IMR-90 (cell line): ENCODE measurements at regions not wholly inside any gene's neighbourhood (a gene's known extent, or its start where the extent isn't known, plus 50 kb on each side); places are given as distances from the start of the nearest gene placed in this dataset.

ENCODE experiments used
- ATAC-seq: fragments of 200-7000 bp; cut with Tn5 transposase; 2 replicates; pipeline ENCODE4 v1.9.1; 2020; ENCODE audit warnings: low read depth, mild to moderate bottlenecking, moderate library complexity
- BruUV-seq: library from RNA; stranded (reverse); fragments of 400-500 nt; replicated peaks from 2 replicates; lab custom pipeline; 2021; lab: Mats Ljungman, UMichigan
- CTCF ChIA-PET: fragments of 300-600 bp; formaldehyde crosslinking; extraction: SDS; loops from one replicate; lab custom pipeline; 2021; ENCODE audit warnings: antibody characterized with exemption; lab: Yijun Ruan, JAX
- POLR2A ChIA-PET: fragments of 300-600 bp; sonication (Branson Sonifier 250); formaldehyde crosslinking; loops from one replicate; lab custom pipeline; 2022; ENCODE audit warnings: antibody characterized with exemption; ENCODE audit not compliant: unreplicated experiment; lab: Charles Lee
- DNase-seq: peaks from one replicate; pipeline ENCODE4 v3.0.0; 2013
- H2AFZ ChIP-seq: replicated peaks from 2 replicates; pipeline ENCODE3; 2013; ENCODE audit warnings: low read length, mild to moderate bottlenecking; ENCODE audit not compliant: poor library complexity
- H2AK5ac ChIP-seq: 2 replicates; pipeline ENCODE4 v1.6.1; 2013; ENCODE audit warnings: low read depth, low read length, inconsistent platforms
- H2AK9ac ChIP-seq: replicated peaks from 2 replicates; pipeline ENCODE3; 2013; ENCODE audit warnings: mild to moderate bottlenecking, low read depth, low read length, moderate library complexity; ENCODE audit not compliant: poor library complexity
- H2BK120ac ChIP-seq: 2 replicates; pipeline ENCODE4 v1.6.1; 2013; ENCODE audit warnings: low read depth, low read length, inconsistent platforms
- H2BK15ac ChIP-seq: 3 replicates; pipeline ENCODE4 v1.6.1; 2013; ENCODE audit warnings: low read depth, low read length, inconsistent platforms
- H2BK20ac ChIP-seq: 2 replicates; pipeline ENCODE4 v1.6.1; 2013; ENCODE audit warnings: low read depth, mild to moderate bottlenecking, inconsistent platforms, low read length, moderate library complexity
- H2BK5ac ChIP-seq: 2 replicates; pipeline ENCODE4 v1.6.1; 2013; ENCODE audit warnings: mild to moderate bottlenecking, low read depth, low read length, inconsistent platforms; ENCODE audit not compliant: poor library complexity, severe bottlenecking
- H3K14ac ChIP-seq: replicated peaks from 2 replicates; pipeline ENCODE4 v1.6.1; 2013; ENCODE audit warnings: low read depth, low read length, inconsistent platforms
- H3K18ac ChIP-seq: 2 replicates; pipeline ENCODE4 v1.6.1; 2013; ENCODE audit warnings: low read depth, low read length, control low read depth
- H3K23ac ChIP-seq: 2 replicates; pipeline ENCODE4 v1.6.1; 2013; ENCODE audit warnings: low read depth, low read length, inconsistent platforms
- H3K27ac ChIP-seq: 2 replicates; pipeline ENCODE4 v1.5.1; 2013; ENCODE audit warnings: mild to moderate bottlenecking, control low read depth, low read length; ENCODE audit not compliant: insufficient read depth
- H3K27me3 ChIP-seq: 2 replicates; pipeline ENCODE4 v1.6.1; 2013; ENCODE audit warnings: low read length; ENCODE audit not compliant: control insufficient read depth, insufficient read depth
- H3K36me3 ChIP-seq: 2 replicates; pipeline ENCODE4 v1.6.1; 2013; ENCODE audit warnings: low read length, mixed read lengths; ENCODE audit not compliant: control insufficient read depth, insufficient read depth
- H3K4ac ChIP-seq: 2 replicates; pipeline ENCODE4 v1.6.1; 2013; ENCODE audit warnings: low read depth, low read length, inconsistent platforms
- H3K4me1 ChIP-seq: 2 replicates; pipeline ENCODE4 v1.6.1; 2013; ENCODE audit warnings: low read length, mixed read lengths; ENCODE audit not compliant: control insufficient read depth, insufficient read depth
- H3K4me2 ChIP-seq: 2 replicates; pipeline ENCODE4 v1.6.1; 2013; ENCODE audit warnings: low read depth, mild to moderate bottlenecking, control low read depth, low read length, moderate library complexity
- H3K4me3 ChIP-seq: 2 replicates; pipeline ENCODE4 v1.5.1; 2013; ENCODE audit warnings: low read depth, mild to moderate bottlenecking, control low read depth, low read length, moderate library complexity; ENCODE audit not compliant: insufficient read depth
- H3K56ac ChIP-seq: 2 replicates; pipeline ENCODE4 v1.6.1; 2013; ENCODE audit warnings: low read length, inconsistent platforms; ENCODE audit not compliant: insufficient read depth; ENCODE audit errors: extremely low read depth
- H3K79me1 ChIP-seq, 2 experiments: 2 replicates each; pipeline ENCODE4 v1.6.1; 2013; ENCODE audit warnings: low read length in 2 of 2, inconsistent platforms in 1 of 2, low read depth in 1 of 2
- H3K9ac ChIP-seq: 2 replicates; pipeline ENCODE4 v1.6.1; 2013; ENCODE audit warnings: low read depth, low read length, control low read depth
- H3K9me1 ChIP-seq: 2 replicates; pipeline ENCODE4 v1.6.1; 2013; ENCODE audit warnings: low read length, inconsistent platforms; ENCODE audit not compliant: insufficient read depth
- H3K9me3 ChIP-seq: 2 replicates; pipeline ENCODE4 v1.6.1; 2013; ENCODE audit warnings: low read length; ENCODE audit not compliant: control insufficient read depth, insufficient read depth
- H4K20me1 ChIP-seq: 2 replicates; pipeline ENCODE4 v1.6.1; 2013; ENCODE audit warnings: low read length, inconsistent platforms; ENCODE audit not compliant: insufficient read depth
- H4K5ac ChIP-seq: 2 replicates; pipeline ENCODE4 v1.6.1; 2013; ENCODE audit warnings: mild to moderate bottlenecking, low read depth, low read length, control low read depth
- H4K8ac ChIP-seq, 2 experiments: 2 replicates each; pipeline ENCODE4 v1.6.1; 2013; ENCODE audit warnings: low read depth in 2 of 2, low read length in 2 of 2, control low read depth in 1 of 2, inconsistent platforms in 1 of 2
- H4K91ac ChIP-seq: 2 replicates; pipeline ENCODE4 v1.6.1; 2013; ENCODE audit warnings: low read depth, low read length, inconsistent platforms; ENCODE audit not compliant: insufficient read depth
- CHD1 ChIP-seq: IDR thresholded peaks from 2 replicates; pipeline ENCODE4 v1.6.1; 2012; ENCODE audit warnings: low read depth, low read length, improper control_type of control experiment
- CTCF ChIP-seq: conservative IDR thresholded peaks from 2 replicates; pipeline ENCODE4 v1.5.1; 2012; ENCODE audit warnings: mild to moderate bottlenecking, low read depth, low read length, improper control_type of control experiment
- ELK1 ChIP-seq: fragments of 150-350 bp; IDR thresholded peaks from 2 replicates; pipeline ENCODE4 v1.6.1; 2016; ENCODE audit warnings: low read depth, mild to moderate bottlenecking, low read length, moderate library complexity, borderline replicate concordance
- FOS ChIP-seq: fragments of 150-350 bp; IDR thresholded peaks from 2 replicates; pipeline ENCODE4 v1.6.1; 2016; ENCODE audit warnings: low read depth, low read length
- MAFK ChIP-seq: IDR thresholded peaks from 2 replicates; pipeline ENCODE4 v1.6.1; 2012; ENCODE audit warnings: low read depth, low read length, improper control_type of control experiment
- MAZ ChIP-seq: IDR thresholded peaks from 2 replicates; pipeline ENCODE4 v1.6.1; 2012; ENCODE audit warnings: low read depth, mild to moderate bottlenecking, low read length, improper control_type of control experiment, moderate library complexity, borderline replicate concordance
- MXI1 ChIP-seq: IDR thresholded peaks from 2 replicates; pipeline ENCODE4 v1.6.1; 2012; ENCODE audit warnings: low read depth, mild to moderate bottlenecking, low read length, moderate library complexity, borderline replicate concordance
- NFE2L2 ChIP-seq: fragments of 150-350 bp; IDR thresholded peaks from 2 replicates; pipeline ENCODE4 v1.6.1; 2016; ENCODE audit warnings: low read depth, mild to moderate bottlenecking, low read length
- RCOR1 ChIP-seq: IDR thresholded peaks from 2 replicates; pipeline ENCODE4 v1.6.1; 2012; ENCODE audit warnings: mild to moderate bottlenecking, low read length, improper control_type of control experiment; ENCODE audit not compliant: insufficient replicate concordance
- SMC3 ChIP-seq: fragments of 150-350 bp; IDR thresholded peaks from 2 replicates; pipeline ENCODE4 v1.6.1; 2016; ENCODE audit warnings: low read depth, mild to moderate bottlenecking, antibody characterized with exemption, low read length, moderate library complexity
- WGBS, 2 experiments: methylation state at CpG; one replicate each; pipeline versions ENCODE4 v1.1.5 to v1.1.7; 2013; ENCODE audit warnings: missing lambda C conversion rate in 2 of 2; ENCODE audit not compliant: insufficient read length in 1 of 2; ENCODE audit errors: extremely low coverage in 2 of 2; 5-methylcytosine and 5-hydroxymethylcytosine counted together
- dilution Hi-C: fragments of 300-500 bp; cut with HindIII; formaldehyde crosslinking; loops from one replicate; pipeline ENCODE4 v1.14.3; 2018; ENCODE audit warnings: low sequenced_read_pairs; ENCODE audit not compliant: unreplicated experiment
- in situ Hi-C: fragments of 300-500 bp; cut with MboI; formaldehyde crosslinking; loops from 3 replicates; pipeline ENCODE4 v1.14.3; 2019; ENCODE audit warnings: low sequenced_read_pairs, inconsistent platforms, mixed read lengths
- intact Hi-C: fragments of 100-400 bp; cut with micrococcal nuclease; formaldehyde crosslinking; loops from 2 replicates; pipeline ENCODE4 v1.10.0; 2022

- Histone ChIP-seq H3K79me1 (no peaks in the 10 kb centered on the region), H2BK120ac (no peak overlapping the region), H3K4me1 (no peaks in the 10 kb centered on the region), H3K14ac (no peak overlapping the region), H4K20me1 (no peaks in the 10 kb centered on the region), H4K8ac (no peak overlapping the region), H3K36me3 (no peaks in the 10 kb centered on the region), H3K18ac (no peak overlapping the region), H2AFZ (no peak overlapping the region), H3K27me3 (no peaks in the 10 kb centered on the region), H3K27ac (no peak overlapping the region), H3K23ac (no peak overlapping the region), H3K4me2 (no peak overlapping the region), H2BK5ac (no peak overlapping the region), H3K4me3 (no peak overlapping the region), H3K9me1 (no peaks in the 10 kb centered on the region), H4K91ac (no peak overlapping the region), H2BK20ac (no peak overlapping the region), H2AK5ac (no peak overlapping the region), H3K9ac (no peak overlapping the region), H2AK9ac (no peak overlapping the region), H4K5ac (no peak overlapping the region), H3K9me3 (no peaks in the 10 kb centered on the region), H3K56ac (no peak overlapping the region), H3K4ac (no peak overlapping the region), H2BK15ac (no peak overlapping the region)
- WGBS, 2 experiments = no CpG with 5 or more reads among the region's 5 CpGs
- intact Hi-C loops (no loop called here), in situ Hi-C loops (no loop called here), dilution Hi-C loops (no loop called here)
- no peak for ATAC-seq
- ChIA-PET CTCF (no interaction called here), POLR2A (no interaction called here)
- DNase-seq = no peak
- TF ChIP-seq RCOR1 (no peak), MXI1 (no peak), NFE2L2 (no peak), ELK1 (no peak), SMC3 (no peak), CHD1 (no peak), MAZ (no peak), FOS (no peak), MAFK (no peak), CTCF (no peak)
- BruUV-seq = no TSS peak
Observed at GRCh38 chr15:31805090-31805662, 225.1 kb upstream of the CHRNA7 start.
